GM10266 (cell line): ENCODE measurements at regions not wholly inside any gene's neighbourhood (a gene's known extent, or its start where the extent isn't known, plus 50 kb on each side); places are given as distances from the start of the nearest gene placed in this dataset.

Experiments
- DNase-seq: peaks from one replicate; pipeline ENCODE4 v3.0.0; 2012; ENCODE audit errors: extremely low spot score
- CTCF ChIP-seq: IDR thresholded peaks from 2 replicates; pipeline ENCODE4 v1.5.1; 2012; ENCODE audit warnings: mild to moderate bottlenecking, low read depth; ENCODE audit not compliant: control insufficient read depth, insufficient read depth; ENCODE audit errors: missing control alignments

GRCh38 chr5:56763711-56764466, 51.5 kb upstream of the MAP3K1 start:
- no peak for TF ChIP-seq CTCF
- DNase-seq = no peak

- no peak for DNase-seq
- no peak for TF ChIP-seq CTCF
Measured at GRCh38 chr5:56763182-56763581, 52.2 kb upstream of the MAP3K1 start.

GRCh38 chr5:56761151-56761885, 54.0 kb upstream of the MAP3K1 start:
- no peak for TF ChIP-seq CTCF
- DNase-seq = no peak

- TF ChIP-seq CTCF = no peak
- DNase-seq = no peak
Measured at GRCh38 chr5:56760723-56761122, 54.6 kb upstream of the MAP3K1 start.

- DNase-seq = no peak
- no peak for TF ChIP-seq CTCF
Measured at GRCh38 chr5:56759521-56760216, 55.7 kb upstream of the MAP3K1 start.

GRCh38 chr5:56757077-56757476, 58.3 kb upstream of the MAP3K1 start:
- no peak for TF ChIP-seq CTCF
- no peak for DNase-seq
